HG03457 (cell line): ENCODE measurements at regions not wholly inside any gene's neighbourhood (a gene's known extent, or its start where the extent isn't known, plus 50 kb on each side); places are given as distances from the start of the nearest gene placed in this dataset.
"Not testable (repeated sequence)": the region's sequence is repeated elsewhere in the genome, so short reads cannot be mapped to it uniquely, and the experiment has no call there.

Source experiments
- ATAC-seq: cut with Tn5 transposase; IDR thresholded peaks from one replicate; pipeline ENCODE4 v1.9.1; 2021; ENCODE audit warnings: moderate number of reproducible peaks; ENCODE audit not compliant: unreplicated experiment

DNA sequence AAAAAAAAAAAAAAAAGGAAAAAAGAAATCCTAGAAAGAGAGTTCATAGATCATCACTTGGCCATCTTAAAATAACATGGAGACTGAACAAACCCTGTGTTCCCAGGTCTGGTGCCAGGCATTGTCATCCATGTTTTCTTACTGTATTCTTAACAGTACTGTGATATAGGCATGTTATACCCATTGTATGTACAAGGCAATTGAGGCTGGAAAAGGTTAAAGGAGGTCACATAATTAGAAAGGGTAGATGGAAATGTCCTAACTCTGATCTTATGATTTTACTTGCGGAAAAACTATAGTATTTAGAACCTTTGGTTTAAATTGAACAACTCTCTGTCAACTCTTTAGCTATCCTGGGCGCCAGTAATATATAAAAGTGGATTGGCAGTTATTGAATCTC is 478.2 kb upstream of the RGS6 start:
- ATAC-seq, result no peak

DNA sequence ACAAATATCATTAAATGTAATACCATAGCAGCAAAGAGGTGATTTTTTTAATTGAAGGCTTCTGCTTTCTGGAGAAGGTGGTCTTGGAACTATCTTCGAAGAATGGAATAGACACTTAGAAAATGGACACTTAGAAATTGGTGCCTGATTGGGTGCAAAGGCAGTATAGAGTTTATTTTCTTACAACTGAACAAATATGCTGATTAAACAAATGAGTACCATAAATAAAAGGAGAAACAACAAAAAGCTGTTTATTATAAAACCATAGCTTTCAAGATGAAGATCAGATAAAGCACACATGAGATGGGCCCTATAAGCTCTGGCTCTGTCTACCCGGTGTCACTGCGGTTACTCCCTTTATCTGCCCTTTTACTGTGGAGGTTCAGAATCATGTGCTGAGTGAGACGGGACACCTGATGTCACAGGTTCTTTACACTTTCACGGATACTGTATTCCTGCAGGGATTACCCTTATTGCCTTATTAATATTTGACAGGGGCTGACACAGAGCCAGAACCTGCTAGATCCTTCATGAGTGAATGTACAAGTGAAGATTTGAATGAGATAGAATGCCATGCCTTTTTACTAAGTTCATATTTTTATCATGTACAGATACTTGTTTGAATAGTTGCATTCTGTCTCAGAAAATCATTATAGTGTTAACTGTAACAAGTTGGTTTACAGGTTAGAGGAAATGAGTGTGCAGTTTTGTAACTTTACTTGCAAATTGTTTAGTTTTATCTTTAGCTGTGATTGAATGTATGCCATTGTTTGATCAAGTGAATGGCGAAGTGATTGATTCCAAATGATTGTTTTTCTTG is 477.5 kb upstream of the RGS6 start:
- no peak for ATAC-seq

DNA sequence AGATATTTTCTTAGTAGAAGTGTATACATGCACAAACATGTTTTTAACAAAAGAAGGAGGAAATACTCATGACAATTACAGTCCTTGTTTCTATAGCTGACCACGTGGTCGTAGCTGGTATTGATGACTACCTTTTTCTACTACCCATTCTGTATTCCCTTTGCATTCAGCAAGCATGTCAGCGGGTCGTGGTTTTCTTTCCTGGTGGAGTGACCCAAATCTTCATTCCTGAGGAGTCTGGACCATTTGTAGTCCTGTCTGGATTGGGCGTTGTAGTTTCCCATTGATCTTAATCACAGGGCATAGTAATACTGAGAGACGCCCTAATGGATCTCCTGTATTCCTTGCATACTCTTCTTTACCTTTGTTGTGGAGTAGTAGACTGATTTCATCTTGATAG is 472.1 kb upstream of the RGS6 start:
- no peak for ATAC-seq

DNA sequence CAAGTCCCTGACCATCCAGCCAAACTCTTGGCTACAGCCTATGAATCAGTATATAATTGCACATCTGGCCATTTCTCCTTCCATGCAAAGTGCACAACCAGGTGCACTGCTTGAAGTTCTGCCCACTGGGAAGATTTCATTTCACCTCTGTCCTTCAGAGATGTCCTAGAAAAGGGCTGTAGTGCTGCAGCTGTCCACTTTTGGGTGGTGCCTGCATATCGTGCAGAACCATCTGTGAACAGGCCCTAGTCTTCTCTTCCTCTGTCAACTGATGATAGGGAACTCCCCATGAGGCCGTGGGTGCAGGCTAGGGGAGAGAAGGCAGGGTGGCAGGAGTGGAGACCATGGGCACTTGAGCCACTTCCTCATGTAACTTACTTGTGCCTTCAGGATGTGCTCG is 470.6 kb upstream of the RGS6 start:
- not testable (repeated sequence) for ATAC-seq

DNA sequence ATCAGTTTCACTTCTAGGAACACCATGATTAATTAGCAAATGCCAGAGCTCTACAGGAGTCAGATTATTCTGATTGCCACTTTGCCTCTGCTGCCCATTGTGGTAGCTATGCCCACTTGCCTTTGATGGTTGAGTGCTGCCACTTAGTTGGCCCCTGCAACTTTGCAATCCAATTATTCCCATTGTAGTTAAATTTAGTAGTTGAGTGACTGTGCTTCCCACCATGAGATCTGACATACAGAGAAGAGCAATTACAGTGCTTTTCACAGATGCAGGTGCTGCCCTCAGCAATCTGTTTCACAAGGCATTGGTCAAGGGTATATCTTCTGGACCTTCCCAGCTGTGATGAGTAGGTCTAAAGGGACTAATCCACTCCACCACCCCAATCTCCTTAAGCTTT is 468.4 kb upstream of the RGS6 start:
- no peak for ATAC-seq

DNA sequence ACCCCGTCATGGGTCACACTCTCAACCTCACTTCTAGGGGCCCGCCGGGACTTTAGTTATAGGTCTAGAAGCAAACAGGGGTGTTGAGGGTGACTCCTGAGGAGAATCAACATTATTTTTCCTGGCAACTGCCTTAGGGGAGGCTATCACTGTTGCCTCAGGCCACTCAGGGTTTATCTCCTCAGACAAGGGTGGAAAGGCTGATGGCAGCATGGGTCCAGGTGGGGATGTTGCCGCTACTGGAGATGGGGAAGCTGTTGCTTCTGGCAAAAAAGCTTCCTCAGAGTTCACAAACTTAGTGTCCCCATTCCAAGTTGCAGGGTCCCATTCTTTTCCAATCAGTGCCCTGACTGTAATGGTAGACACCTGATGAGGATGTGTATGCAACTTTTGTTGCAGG is 467.4 kb upstream of the RGS6 start:
- no peak for ATAC-seq

DNA sequence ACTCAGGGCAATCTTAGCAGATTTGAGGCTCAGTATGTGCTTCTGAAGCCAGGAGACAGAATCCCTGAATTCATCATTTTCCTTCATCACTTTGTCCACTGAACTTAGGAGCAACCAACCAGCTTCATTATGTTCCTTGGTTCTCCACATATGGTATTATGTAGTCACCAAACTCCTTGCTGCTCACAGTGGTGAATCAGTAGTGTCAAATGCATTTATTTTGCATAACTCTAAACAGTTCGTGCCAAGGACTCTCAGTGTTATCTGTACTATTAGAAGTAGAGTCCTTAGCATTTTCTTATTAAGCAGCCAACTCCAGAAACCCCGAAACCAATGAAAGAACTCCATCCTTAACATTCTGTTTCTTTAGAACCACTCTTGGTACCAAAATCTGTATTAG is 466.9 kb upstream of the RGS6 start:
- ATAC-seq, result no peak

DNA sequence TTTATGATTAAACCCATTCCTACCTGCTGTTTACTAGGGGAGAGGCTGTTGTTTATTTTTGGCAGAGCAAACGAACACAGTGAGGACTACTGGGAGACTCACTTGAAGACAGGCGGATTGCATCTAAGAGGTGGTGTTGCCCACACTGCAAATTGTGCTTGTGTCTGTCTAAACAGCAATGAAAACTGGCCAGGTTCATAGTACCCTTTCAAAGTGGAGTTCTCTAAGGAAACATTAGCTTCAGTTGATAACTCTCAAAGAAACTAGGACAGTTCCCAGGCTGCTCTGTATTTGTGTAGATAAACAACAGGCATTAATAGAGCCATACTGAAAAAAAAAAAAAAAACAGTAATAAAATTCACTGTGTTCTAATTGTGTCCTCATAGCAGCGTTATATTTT is 466.0 kb upstream of the RGS6 start:
- no peak for ATAC-seq

DNA sequence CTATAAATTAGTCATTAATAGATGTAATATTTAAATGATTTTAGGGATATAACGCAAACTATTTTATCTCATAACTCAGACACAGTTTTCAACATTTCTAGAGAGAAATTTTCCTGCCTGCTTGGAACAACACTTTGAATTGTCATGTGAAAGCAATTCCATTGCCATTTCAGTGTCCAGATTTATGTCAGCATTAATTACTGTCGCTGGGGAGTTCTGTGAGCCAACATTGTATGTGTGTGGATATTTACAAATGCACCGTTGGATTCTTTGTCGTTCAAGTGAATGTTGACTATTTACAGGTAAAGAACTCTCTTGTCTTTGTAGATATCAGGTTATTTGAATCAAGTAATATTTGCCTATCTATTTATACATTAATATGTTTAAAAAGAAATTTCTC is 465.3 kb upstream of the RGS6 start:
- no peak for ATAC-seq

DNA sequence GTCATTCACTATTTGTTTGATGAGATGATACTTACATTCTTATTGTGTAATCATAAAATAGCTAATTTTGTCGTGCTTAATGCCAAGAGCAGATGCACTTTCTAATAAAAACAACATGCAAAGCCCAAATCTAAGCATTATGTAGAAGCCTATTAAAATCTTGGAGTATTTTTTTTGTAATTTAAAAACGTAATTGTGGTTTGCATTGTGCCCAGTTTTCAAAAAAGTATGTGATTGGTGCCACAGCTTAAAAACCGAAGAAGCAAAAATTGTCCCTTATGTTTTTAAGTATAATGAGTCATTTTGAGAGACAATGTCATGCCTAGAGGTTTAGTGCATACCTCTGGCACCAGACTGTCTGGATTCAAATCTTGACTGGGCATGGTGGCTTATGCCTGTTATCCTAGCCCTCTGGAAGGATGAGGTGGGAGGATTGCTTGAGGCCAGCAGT is 464.8 kb upstream of the RGS6 start:
- ATAC-seq, result no peak

DNA sequence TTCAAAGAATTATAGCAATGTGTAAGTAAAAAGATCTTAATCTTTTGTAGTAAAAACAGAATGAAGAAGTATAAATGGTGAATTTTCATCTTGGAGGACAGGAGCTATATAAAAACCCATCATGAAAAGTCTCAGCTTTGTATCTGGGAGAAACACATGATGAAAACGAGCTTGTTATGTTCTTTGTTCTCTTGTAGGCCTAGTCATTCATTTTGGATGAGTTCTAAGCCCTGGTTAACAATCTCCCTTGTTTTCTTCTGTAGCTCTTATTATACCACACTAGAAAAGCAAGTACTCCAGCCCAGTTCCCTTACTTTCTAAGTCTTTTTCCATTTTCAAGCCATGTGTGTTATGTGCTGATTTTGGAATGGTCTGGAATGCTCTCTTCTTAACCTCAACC is 463.5 kb upstream of the RGS6 start:
- no peak for ATAC-seq

DNA sequence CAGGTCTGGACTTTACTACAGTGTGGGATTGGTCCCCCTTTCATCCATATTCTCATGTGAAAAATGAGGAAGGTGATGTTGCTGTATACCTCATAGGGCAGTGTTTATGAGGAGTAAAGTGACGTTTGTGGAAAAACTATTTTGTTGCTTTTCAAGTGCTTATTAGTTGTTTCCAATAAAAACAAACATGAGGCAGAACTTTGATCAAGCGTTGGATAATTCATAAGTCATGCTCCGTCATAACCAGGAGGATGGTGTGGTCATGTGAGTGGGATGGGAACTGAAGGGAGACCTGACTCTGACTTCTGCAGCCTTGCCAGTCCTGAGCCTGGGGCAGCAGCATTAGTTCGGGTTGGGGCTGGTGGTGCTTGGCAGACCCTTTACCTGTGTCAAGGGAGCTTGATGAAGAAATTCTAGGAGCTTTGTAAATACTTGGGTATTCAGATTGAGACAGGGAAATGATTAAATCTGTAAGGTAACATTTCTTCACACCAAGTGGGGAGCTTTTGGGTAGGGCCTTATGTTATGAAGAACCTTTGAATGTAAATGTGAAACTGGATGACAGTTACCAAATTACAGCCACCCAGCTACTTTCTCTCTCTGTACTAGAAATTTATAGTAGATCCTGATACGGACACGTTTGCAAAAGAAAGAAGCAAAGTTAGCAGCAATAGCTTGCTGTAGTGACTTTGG is 462.4 kb upstream of the RGS6 start:
- ATAC-seq, result no peak

DNA sequence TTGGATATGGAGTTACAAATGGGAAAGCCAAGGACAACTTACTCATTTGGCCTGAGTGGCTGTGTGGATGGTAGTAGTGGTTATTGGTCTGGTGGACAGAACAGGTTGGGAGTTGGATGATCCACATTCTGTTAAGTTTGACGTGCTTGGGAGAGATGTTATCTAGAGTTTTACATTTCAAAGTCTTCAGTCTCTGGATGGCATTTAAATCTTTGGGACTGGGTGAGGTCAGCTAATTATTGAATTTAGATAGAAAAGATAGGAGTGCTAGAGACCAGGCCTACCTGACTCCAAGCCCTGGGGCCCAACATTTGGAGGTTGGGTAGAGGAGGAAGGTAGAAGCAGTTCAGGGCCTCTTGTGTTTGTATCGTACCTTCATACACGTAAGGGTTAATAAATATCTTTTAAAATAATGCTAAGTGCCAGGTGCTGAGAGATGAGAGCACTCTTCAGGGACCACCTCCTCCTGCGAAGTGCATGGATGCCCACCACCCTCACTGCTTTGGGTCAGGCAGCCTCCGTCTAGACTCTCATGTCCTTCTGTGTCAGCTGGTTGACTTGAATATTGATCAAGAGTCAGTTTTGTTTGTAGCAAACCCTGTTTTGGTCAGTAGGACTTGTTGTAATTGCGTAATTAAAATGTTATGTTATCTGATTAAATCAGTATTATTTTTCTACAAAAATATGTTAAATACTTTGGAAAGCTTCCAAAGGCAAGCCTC is 460.4 kb upstream of the RGS6 start:
- no peak for ATAC-seq

DNA sequence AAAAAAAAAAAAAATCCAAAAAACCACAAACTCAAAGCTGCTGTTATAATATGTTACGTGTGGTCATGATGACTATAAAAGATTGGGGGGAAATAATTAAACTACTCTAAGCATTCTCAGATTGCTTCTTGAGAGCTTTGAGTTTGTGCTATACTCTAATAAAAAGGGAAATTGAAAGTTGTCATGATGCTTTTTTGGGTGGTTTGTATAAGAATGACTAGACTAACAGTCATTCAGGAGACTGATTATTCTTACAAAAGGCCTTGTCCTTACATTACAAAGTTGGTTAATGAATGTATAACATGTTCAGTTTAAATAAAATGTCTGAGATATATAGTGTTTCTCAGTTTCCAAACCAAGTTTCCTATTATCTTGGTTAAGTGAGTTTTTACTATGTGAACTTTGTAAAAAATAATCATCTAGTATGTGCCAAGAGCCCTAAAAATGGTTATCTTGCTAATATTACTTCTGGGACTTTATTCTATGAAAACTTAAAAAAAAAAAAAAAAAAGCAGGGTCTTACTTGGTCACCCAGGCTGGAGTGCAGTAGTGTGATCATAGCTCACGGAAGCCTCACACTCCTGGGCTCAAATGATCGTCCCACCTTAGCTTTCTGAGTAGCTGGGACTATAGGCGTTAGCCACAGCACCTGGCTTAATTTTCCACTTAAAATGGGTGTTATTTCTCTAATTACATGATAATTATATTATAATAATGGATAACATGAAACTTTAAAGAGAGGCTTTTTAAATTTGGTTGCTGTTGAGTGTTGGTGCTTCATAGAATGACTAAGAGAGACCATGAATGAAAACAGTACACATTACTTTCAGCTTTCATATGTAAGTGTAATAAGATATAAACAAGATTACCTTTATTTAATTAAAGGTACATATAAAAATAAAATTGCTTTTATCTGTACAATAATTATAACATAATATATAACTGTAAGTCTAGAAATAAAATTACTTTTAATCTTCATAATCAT is 459.6 kb upstream of the RGS6 start:
- peak; percentile 49 for ATAC-seq

DNA sequence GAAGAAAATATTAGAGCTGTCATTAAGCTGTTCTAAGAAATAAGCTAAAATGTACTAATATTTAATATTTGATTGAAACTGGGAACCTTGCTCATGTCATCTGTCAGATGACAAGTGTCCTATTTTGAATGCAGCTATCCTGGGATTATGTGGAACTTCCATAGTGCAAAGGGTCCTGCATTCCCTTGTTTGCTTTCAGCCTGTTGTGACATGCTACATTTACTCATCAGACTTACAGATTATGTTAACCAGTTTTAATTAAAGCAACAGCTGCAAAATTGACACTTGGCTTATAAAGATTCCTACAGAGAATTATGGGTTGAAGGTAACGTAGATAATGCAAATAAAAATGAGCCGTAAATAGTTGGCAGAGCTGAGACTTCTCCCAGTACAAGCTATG is 458.4 kb upstream of the RGS6 start:
- no peak for ATAC-seq

DNA sequence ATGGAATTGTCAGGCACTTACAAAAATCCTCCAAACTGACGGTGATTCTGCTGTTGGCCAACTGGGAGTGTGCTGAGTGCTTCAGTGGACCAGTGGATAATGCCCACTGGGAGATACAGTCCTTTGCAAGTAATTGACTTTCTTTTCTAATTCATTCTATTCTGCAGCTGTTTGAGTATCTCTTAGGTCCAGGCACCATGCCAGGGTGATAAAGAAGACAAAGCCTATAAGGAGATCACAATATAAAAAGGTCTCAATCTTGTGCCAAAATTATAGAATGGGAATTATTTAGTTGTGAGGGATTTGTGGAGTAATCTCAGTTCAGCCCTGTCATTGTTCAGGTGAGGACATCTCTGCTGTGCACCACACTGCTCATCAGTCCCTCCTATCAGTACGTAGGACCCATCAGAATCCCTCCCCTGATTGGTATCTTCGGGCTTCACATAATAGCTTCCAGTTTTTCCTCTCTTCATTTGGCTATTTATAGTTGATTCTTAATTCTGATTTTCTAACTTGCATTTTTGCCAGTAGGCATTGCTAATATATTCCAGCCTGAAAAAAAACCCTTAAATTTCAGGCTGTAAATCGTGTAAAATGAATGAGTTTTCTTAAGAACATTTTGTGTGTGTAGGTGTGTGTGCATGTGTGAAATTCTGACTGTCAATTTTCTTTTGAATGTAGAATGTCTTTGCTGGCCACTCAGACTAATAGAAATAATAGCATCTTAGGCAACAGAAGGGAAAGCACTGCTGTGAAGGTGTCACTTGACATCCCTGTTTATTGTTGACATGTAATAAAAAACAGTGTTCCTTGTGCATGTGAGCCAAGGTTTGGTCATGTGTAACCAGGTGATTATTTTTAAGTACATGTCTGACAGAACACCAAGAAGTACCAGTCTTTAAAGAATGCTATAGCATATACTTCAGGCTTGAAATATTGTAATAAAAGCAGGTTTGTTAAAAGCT is 457.6 kb upstream of the RGS6 start:
- no peak for ATAC-seq

DNA sequence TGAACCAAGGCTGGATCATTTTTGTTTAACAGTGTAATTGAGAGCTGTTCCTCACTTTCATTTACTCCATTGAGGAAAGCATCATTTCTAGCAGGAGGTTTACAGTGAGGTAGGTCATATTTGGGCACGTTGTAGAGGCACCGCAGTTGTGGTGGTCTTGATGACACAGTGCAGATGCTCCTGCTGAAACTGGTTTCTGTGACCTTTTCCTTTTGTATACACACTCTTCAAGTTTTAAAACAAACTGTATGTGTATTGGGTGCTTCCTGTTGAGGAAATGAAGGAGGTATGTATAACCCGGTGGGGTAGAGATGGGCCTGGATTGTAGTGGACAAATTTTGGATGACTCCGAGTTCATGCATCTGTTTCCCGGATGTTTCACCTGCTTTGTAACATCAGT is 456.3 kb upstream of the RGS6 start:
- no peak for ATAC-seq

DNA sequence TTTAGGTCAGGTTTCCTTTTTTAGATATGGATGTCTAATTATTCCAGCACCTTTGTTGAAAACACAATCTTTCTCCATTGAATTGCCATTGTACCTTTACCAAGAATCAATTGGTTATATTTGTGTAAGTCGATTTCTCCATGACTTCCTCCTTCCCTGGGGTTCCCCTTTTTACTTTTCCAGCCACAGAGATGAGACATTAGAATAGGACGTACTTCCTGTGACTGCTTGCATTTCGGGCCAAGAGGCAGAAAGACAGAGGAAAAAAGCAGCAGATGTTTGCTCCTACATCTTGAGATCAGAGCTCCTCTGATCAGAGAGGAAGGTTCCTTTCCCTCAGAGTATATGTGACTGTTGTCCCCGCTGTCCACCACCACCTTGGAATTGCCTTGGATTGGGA is 453.7 kb upstream of the RGS6 start:
- ATAC-seq, result no peak

DNA sequence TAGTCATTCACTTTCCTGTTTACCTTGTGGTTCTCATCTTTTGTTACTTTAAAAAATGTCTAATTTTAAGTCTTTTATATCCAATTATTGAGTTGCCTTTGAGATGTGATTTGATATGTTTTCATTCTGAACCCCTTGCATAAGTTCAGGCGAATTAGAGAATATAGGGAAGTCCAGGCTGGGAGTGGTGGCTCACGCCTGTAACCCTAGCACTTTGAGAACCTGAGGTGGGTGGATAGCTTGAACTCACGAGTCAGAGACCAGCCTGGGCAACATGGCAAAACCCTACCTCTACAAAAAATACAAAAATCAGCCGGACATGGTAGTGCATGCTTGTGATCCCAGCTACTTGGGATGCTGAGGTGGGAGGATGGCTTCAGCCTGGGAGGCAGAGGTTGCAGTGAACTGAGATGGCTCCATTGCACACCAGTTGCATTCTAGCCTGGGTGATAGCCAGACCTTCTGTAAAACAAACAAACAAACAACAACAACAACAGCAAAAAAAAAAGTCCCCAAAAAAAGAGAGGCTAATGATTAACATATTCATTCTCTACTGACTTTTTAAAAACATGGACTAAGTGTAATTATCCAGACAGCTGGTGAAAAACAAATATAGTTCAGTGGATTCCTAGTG is 451.1 kb upstream of the RGS6 start:
- no peak for ATAC-seq
